ENCODE measurements at regions not wholly inside any gene's neighbourhood (a gene's known extent, or its start where the extent isn't known, plus 50 kb on each side); places are given as distances from the start of the nearest gene placed in this dataset.
"Not testable (repeated sequence)": the region's sequence is repeated elsewhere in the genome, so short reads cannot be mapped to it uniquely, and the experiment has no call there.

DNA sequence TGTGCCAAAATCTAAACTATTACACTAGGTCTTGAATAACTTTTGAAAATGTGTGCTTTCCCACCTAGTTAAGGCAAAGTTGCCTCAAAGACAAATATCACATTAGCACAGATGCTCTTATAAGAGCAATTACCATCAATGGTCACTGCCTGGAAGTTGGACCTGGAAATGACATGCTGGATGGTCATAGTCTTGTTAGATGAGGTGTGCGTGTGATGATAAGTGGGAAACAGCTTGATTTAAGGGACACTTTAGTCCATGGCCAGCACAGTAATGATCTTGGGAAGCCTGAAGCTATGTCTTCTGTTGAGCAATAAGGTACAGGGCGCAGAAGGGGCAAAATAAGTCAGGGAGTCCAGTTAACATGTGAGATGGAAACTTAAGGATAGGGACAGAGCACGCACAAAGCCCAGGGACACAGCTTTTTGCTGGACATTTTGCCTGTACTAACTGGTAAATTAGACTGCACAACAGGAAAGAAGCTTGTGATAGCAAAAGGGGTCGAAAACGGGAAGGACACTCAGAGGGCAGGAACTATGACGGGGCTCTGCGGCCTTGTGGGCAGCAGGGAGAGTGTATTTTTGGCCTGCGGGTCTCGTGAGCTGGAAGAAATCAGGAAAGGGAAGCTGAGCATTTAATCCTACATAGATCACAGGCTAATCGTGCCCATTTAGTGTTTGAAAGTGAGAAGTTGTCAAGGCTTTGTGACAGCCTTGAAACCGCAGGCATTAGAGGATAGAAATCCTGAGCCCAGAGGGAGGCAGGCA is 66.7 kb upstream of the BMP2 start:
- TF ChIP-seq, protein P1, sequence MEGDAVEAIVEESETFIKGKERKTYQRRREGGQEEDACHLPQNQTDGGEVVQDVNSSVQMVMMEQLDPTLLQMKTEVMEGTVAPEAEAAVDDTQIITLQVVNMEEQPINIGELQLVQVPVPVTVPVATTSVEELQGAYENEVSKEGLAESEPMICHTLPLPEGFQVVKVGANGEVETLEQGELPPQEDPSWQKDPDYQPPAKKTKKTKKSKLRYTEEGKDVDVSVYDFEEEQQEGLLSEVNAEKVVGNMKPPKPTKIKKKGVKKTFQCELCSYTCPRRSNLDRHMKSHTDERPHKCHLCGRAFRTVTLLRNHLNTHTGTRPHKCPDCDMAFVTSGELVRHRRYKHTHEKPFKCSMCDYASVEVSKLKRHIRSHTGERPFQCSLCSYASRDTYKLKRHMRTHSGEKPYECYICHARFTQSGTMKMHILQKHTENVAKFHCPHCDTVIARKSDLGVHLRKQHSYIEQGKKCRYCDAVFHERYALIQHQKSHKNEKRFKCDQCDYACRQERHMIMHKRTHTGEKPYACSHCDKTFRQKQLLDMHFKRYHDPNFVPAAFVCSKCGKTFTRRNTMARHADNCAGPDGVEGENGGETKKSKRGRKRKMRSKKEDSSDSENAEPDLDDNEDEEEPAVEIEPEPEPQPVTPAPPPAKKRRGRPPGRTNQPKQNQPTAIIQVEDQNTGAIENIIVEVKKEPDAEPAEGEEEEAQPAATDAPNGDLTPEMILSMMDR (IDR thresholded peaks at IDR 0.05) = no peak
- DNase-seq (ENCODE audit: low spot score) (no peak), ATAC-seq (ENCODE audit: low FRiP score) (no peak)

DNA sequence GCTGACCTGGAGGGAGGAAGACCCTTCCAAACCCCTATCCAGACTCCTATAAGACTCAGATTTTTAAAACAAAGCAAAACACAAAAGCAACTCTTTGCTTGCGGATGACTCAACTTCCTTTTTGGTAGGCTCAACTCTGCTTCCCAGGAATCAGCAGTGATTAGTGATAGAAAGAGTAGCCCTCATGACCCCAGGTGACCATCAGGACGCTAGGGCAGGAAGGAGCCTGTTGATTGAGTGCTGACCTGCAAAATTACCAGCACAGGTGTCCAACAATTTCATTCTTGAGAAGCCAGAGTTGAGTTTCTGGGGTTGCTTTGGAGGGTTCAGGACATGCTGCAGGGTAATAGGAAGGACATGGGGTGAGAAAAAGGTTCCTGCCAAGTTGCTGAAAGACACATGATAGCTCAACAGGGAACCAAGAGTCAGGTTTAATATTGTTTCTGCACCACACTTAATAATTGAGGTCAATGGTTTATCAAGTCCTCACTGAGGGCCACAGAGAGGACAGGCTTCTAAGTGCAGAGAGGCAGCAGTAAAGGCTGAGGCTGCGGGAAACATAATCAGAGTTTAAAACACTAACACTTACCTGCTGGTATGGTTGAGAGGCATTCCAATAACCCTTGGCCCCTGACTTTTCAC is 67.4 kb upstream of the BMP2 start:
- ATAC-seq (ENCODE audit: low FRiP score) (no peak), DNase-seq (ENCODE audit: low spot score) (no peak)
- TF ChIP-seq, protein P1 (IDR thresholded peaks at IDR 0.05) = no peak

DNA sequence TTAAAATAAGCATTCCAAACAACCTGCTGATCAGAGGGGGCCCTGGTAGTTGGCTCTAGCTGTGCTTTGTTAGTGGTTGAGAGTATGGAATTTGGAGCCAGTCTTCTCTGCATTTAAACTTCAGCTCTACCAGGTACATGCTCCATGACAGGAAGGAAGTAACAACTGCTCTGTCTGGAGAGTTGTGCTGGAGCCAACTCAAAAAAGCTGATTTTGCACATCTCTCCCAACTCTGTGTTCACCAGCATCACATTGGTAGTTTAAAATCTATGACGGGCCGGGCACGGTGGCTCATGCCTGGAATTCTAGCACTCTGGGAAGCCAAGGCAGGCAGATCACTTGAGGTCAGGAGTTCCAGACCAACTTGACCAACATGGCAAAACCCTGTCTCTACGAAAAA is 68.8 kb upstream of the BMP2 start:
- ATAC-seq (ENCODE audit: low FRiP score) (no peak), DNase-seq (ENCODE audit: low spot score) (no peak)
- TF ChIP-seq, protein P1 (IDR thresholded peaks at IDR 0.05) = no peak

DNA sequence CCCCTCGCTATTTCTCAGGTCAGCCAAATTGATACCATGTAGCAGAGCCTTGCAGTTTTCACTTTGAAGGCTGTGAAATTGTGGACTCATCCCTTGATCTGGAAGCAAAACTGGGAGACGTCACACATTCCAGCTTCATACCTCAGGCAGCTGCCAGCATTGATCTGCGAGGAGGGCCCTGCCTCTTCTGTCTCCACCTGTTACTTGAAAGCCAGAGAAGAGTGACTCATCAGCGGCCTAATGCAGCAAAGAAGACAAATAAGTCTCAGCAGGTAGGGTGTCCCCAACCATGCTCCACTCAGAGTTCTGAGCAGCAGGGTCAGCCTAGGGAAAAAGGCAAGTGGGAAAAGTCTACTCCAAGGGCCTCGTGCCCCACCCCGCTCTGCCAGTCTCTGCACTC is 69.4 kb upstream of the BMP2 start:
- TF ChIP-seq, protein P1 (IDR thresholded peaks at IDR 0.05) = no peak
- ATAC-seq (ENCODE audit: low FRiP score) (peak; percentile 58), DNase-seq (ENCODE audit: low spot score) (no peak)

DNA sequence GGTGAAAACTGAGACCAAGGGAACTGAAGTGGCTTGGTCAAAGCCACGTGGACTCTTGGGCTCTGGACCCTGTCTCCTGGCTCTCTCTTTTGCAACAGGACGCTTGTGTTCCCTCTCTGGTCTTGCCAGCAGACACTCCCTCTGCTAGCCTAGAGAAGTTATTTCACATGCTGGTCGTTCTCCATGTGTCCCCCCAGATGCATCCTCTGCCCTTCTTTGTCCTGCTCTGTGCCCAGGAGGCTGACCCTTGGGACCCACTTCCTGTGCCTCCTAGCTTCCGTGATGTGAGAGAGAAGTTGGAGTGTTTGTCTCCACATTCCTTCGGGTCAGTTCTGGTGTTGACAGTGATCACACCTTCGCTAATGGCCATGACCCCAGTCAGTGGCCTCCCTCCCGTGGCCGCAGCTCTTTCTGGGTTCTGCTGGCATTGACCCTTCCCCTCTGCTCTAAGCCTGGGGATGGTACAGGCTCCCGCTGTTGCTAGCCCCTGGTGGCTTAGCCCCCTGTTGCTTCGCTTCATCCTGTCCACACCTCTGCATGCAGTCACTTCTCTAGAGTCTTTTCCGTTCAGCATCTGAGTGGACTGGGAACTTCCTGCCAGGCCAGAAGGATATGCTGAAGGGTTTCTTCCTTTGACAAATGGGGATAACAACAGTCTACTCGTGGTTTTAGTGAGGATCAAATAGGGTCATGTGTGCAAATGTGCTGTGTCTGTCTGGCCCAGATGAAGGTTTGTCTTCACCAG is 70.1 kb upstream of the BMP2 start:
- DNase-seq (ENCODE audit: low spot score) (no peak), ATAC-seq (ENCODE audit: low FRiP score) (no peak)
- TF ChIP-seq, protein P1 (IDR thresholded peaks at IDR 0.05) = no peak

DNA sequence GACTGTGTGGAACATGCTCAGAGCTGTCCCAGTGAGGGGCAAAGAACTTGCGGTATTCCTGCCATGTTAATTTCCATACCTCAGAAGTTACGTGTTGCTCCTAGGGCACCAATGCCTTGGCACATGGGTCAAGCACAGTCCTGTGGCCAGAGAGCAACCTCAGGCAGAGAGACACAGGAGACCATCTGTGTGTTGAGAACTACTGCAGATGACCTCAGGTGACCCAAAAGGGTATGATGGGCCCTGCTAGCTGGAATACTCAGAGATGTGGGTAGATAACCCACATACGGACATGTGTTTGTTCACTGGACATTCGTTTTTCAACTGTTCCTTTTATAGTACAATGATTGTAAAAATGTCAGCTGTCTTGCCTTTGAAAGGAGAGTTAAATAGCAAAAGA is 71.5 kb upstream of the BMP2 start:
- ATAC-seq (ENCODE audit: low FRiP score) (no peak), DNase-seq (ENCODE audit: low spot score) (no peak)
- TF ChIP-seq, protein P1 (IDR thresholded peaks at IDR 0.05) = no peak

DNA sequence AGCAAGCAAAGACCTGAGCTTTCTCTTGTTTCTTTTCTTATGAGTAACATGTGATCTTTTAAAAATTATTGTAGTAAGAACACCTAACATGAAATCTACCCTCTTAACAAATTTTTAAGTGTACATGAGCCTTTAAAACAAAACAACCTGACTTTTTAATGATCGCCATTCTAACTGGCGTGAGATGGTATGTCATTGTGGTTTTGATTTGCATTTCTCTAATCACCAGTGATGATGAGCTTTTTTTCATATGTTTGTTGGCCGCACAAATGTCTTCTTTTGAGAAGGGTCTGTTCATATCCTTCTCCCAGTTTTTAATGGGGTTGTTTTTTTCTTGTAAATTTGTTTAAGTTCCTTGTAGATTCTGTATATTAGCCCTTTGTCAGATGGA is 73.7 kb upstream of the BMP2 start:
- ATAC-seq (ENCODE audit: low FRiP score); DNase-seq (ENCODE audit: low spot score): not testable (repeated sequence)

Measured in omental fat pad (tissue), 3 donors.